Uterus (tissue), 3 donors: ENCODE measurements at regions not wholly inside any gene's neighbourhood (a gene's known extent, or its start where the extent isn't known, plus 50 kb on each side); places are given as distances from the start of the nearest gene placed in this dataset.
"Not testable (repeated sequence)": the region's sequence is repeated elsewhere in the genome, so short reads cannot be mapped to it uniquely, and the experiment has no call there.

ENCODE experiments used
- DNase-seq, 2 donors: peaks; one replicate each; pipeline ENCODE4 v3.0.0-alpha.2; 2019 to 2020
- H3K27ac ChIP-seq, 2 donors: fragments of 200-600 bp; sonication (generic); 1 replicate in 1 of 2; 2 replicates in 1 of 2; pipeline ENCODE4 v1.5.1; 2016 to 2018
- H3K27me3 ChIP-seq, 2 donors: fragments of 200-600 bp; sonication (generic); one replicate each; pipeline ENCODE4 v1.5.1; 2018 to 2019; ENCODE audit warnings: control low read depth in 1 of 2
- H3K36me3 ChIP-seq, 2 donors: fragments of 200-600 bp; sonication (generic); one replicate each; pipeline ENCODE4 v1.5.1; 2019; ENCODE audit warnings: control low read depth in 1 of 2
- H3K4me1 ChIP-seq, 2 donors: fragments of 200-600 bp; sonication (generic); one replicate each; pipeline ENCODE4 v1.5.1; 2018 to 2019; ENCODE audit warnings: control low read depth in 1 of 2
- H3K4me3 ChIP-seq, 2 donors: fragments of 200-600 bp; sonication (generic); 1 replicate in 1 of 2; 2 replicates in 1 of 2; pipeline ENCODE4 v1.5.1; 2018 to 2019; ENCODE audit warnings: mild to moderate bottlenecking in 1 of 2
- H3K9me3 ChIP-seq, 2 donors: fragments of 200-600 bp; sonication (generic); one replicate each; pipeline ENCODE4 v1.5.1; 2019; ENCODE audit warnings: control low read depth in 1 of 2
- CTCF ChIP-seq, 4 experiments: fragments of 200-600 bp in 2 of 4; fragments of 450-650 bp in 2 of 4; sonication (generic) in 2 of 4; IDR thresholded peaks; one replicate each; pipeline ENCODE4 v1.5.1; 2016 to 2019; ENCODE audit warnings: antibody characterized with exemption in 4 of 4, mild to moderate bottlenecking in 2 of 4, moderate library complexity in 1 of 4
- POLR2A ChIP-seq, 2 donors: fragments of 450-650 bp; IDR thresholded peaks; one replicate each; pipeline ENCODE4 v1.6.1; 2016; ENCODE audit warnings: antibody characterized with exemption in 2 of 2, mild to moderate bottlenecking in 1 of 2, moderate library complexity in 1 of 2
- intact Hi-C: fragments of 100-400 bp; cut with DNase I; formaldehyde crosslinking; loops from one replicate; pipeline ENCODE4 v1.15.1; 2023; ENCODE audit warnings: low total_unique reads
- donor health status: DM: yes; HTN: yes; CAD: no.

- DNase-seq, result no peak
- TF ChIP-seq POLR2A (IDR thresholded peaks at IDR 0.05), result no peak
- TF ChIP-seq CTCF (IDR thresholded peaks at IDR 0.05), result no peak
- intact Hi-C loops, result no loop called here
- H3K9me3 ChIP-seq, result no peaks in the 10 kb centered on the region
- H3K4me1 ChIP-seq, result no peaks in the 10 kb centered on the region
- no peaks in the 10 kb centered on the region for H3K27me3 ChIP-seq
- H3K4me3 ChIP-seq, result no peak overlapping the region
- H3K27ac ChIP-seq, result no peak overlapping the region
- no peaks in the 10 kb centered on the region for H3K36me3 ChIP-seq
Observed at GRCh38 chr2:242098445-242099128, 229.1 kb downstream of the RTP5 start.

- H3K36me3 ChIP-seq, H3K4me3 ChIP-seq, DNase-seq, H3K27me3 ChIP-seq, H3K27ac ChIP-seq, H3K9me3 ChIP-seq, intact Hi-C loops, H3K4me1 ChIP-seq: not testable (repeated sequence)
Observed at GRCh38 chr2:242103093-242103492, 233.6 kb downstream of the RTP5 start.

- H3K36me3 ChIP-seq, intact Hi-C loops, DNase-seq: not testable (repeated sequence)
Observed at GRCh38 chr2:242104202-242104956, 234.8 kb downstream of the RTP5 start.

GRCh38 chr2:242107065-242107464, 237.5 kb downstream of the RTP5 start:
- H3K4me3 ChIP-seq, DNase-seq, intact Hi-C loops, H3K36me3 ChIP-seq, H3K27ac ChIP-seq, H3K9me3 ChIP-seq, H3K27me3 ChIP-seq, H3K4me1 ChIP-seq: not testable (repeated sequence)

More at GRCh38 chr2:242104202-242104956, 234.8 kb downstream of the RTP5 start:
- not testable (repeated sequence) for H3K9me3 ChIP-seq, H3K27me3 ChIP-seq, H3K4me3 ChIP-seq, H3K27ac ChIP-seq, H3K4me1 ChIP-seq

- H3K27me3 ChIP-seq, H3K9me3 ChIP-seq, H3K4me1 ChIP-seq, H3K36me3 ChIP-seq, DNase-seq, H3K27ac ChIP-seq, H3K4me3 ChIP-seq, intact Hi-C loops: not testable (repeated sequence)
Observed at GRCh38 chr2:242108797-242109500, 239.4 kb downstream of the RTP5 start.

- H3K27ac ChIP-seq, H3K4me1 ChIP-seq, H3K27me3 ChIP-seq, DNase-seq, H3K4me3 ChIP-seq, H3K36me3 ChIP-seq, H3K9me3 ChIP-seq, intact Hi-C loops: not testable (repeated sequence)
Observed at GRCh38 chr2:242109819-242110218, 240.3 kb downstream of the RTP5 start.

GRCh38 chr2:242111954-242112353, 242.4 kb downstream of the RTP5 start:
- H3K4me3 ChIP-seq, H3K36me3 ChIP-seq, H3K27ac ChIP-seq, H3K9me3 ChIP-seq, intact Hi-C loops, H3K4me1 ChIP-seq, DNase-seq, H3K27me3 ChIP-seq: not testable (repeated sequence)

GRCh38 chr2:242113492-242113891, 244.0 kb downstream of the RTP5 start:
- intact Hi-C loops, H3K9me3 ChIP-seq: not testable (repeated sequence)

GRCh38 chr2:242116676-242117075, 247.1 kb downstream of the RTP5 start:
- H3K27me3 ChIP-seq, intact Hi-C loops, H3K9me3 ChIP-seq, H3K27ac ChIP-seq, H3K4me3 ChIP-seq, DNase-seq, H3K4me1 ChIP-seq, H3K36me3 ChIP-seq: not testable (repeated sequence)

More at GRCh38 chr2:242113492-242113891, 244.0 kb downstream of the RTP5 start:
- H3K27ac ChIP-seq, result peak overlapping the region in 1 of 2 donors; percentile 52
- not testable (repeated sequence) for H3K4me1 ChIP-seq, H3K27me3 ChIP-seq, DNase-seq, H3K36me3 ChIP-seq, H3K4me3 ChIP-seq

GRCh38 chr2:242117305-242117704, 247.8 kb downstream of the RTP5 start:
- H3K4me1 ChIP-seq, H3K9me3 ChIP-seq, intact Hi-C loops, H3K27me3 ChIP-seq, H3K36me3 ChIP-seq, H3K27ac ChIP-seq, DNase-seq, H3K4me3 ChIP-seq: not testable (repeated sequence)

GRCh38 chr2:242119682-242120081, 250.2 kb downstream of the RTP5 start:
- DNase-seq, H3K9me3 ChIP-seq, intact Hi-C loops, H3K4me1 ChIP-seq, H3K27me3 ChIP-seq, H3K36me3 ChIP-seq, H3K27ac ChIP-seq, H3K4me3 ChIP-seq: not testable (repeated sequence)

- H3K4me1 ChIP-seq, H3K27ac ChIP-seq, H3K27me3 ChIP-seq, H3K4me3 ChIP-seq, DNase-seq, H3K9me3 ChIP-seq, H3K36me3 ChIP-seq, intact Hi-C loops: not testable (repeated sequence)
Observed at GRCh38 chr2:242130682-242131081, 261.2 kb downstream of the RTP5 start.
